Amygdala (tissue), 56 donors: ENCODE measurements at regions not wholly inside any gene's neighbourhood (a gene's known extent, or its start where the extent isn't known, plus 50 kb on each side); places are given as distances from the start of the nearest gene placed in this dataset.

Experiments used
- DNase-seq, 56 donors: peaks; one replicate each; lab custom pipeline; 2025; lab: John Stamatoyannopoulos, UW

GRCh38 chr6:85396159-85396808 lies 53.6 kb upstream of the NT5E start:
- DNase-seq, result no peak

- DNase-seq, result no peak
Observed at GRCh38 chr6:85395746-85396145, 54.1 kb upstream of the NT5E start.

DNA sequence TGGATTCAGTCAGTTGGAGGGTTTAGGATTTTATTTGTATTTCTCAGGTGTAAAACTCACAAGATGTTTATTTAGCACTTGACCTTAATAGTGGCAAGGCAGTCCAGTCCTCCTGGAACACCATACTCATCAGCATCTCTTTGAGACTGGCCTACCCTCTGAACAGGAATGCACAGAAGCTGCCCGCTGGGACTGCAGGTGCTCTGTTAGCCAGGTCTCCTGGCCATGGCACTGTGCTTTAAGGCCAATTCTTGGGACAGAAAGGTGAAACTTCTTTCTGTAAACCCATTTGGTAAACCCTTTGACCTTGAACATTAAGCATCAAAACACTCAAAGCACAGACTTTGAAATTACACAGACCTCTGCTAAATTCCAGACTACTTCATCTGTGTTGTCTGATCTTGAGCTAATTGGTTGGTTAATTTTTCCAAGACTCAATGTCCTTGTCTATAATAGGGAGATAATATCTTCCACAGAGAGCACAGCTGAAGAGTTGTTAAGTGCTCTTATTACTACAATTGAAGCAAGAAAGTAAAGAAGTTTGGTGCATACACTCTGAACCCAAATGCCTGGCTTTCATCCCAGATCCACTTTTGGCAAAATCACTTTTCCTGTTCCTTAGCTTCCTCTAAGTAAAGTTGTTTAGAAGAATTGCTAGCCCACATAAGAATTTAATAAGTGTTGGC lies 54.9 kb upstream of the NT5E start:
- peak in 1 of 56 donors; percentile 3 for DNase-seq

GRCh38 chr6:85394199-85394598 lies 55.7 kb upstream of the NT5E start:
- DNase-seq, result no peak

DNA sequence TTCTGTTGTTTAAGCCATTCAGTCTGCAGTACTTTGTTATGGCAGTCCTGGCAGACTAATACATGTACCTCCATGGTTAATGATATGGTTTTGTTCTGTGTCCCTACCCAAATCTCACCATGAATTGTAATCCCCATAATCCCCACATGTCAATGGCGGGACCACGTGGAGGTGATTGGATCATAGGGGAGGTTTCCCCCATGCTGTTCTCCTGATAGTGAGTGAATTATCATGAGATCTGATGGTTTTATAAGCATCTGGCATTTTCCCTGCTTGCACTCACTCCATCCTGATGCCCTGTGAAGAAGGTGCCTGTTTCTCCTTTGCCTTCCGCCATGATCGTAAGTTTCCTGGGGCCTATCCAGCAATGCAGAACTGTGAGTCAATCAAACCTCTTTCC lies 57.5 kb upstream of the NT5E start:
- no peak for DNase-seq

GRCh38 chr6:85390775-85391174 lies 59.1 kb upstream of the NT5E start:
- DNase-seq, result no peak

DNA sequence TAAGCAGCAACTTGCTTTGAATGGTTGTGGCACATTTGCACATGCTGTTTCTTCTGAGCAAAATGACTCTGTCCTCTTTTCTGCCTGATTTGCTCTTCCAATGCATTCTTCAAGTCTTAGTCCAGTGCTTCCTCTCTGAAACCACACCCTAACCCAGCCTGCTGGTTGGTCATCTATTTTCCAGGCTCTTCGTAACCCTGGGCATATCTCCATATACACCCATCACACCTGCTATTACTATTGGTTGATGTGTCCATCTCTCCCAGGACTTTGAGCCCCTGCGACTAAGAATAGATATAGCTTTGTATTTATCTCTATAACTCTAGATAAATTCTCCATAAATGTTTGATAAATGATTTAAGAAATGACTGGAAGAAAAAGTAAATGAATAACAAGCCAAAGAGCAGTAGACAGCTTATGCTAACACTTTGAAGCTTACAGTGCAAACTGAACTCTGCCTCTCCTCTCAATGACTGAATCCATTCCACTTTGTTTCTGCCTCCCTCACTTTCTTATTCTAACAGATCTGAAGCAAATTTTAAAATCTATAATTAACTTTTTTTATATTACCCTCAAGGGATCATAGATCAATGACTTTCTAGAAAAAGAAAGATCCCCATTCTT lies 59.7 kb upstream of the NT5E start:
- DNase-seq, result no peak

- DNase-seq, result peak in 1 of 56 donors; percentile 2
Observed at GRCh38 chr6:85389151-85389797, 60.6 kb upstream of the NT5E start.

GRCh38 chr6:85388531-85388930 lies 61.4 kb upstream of the NT5E start:
- peak in 9 of 56 donors; percentile 6 to 41 (median 23) for DNase-seq

DNA sequence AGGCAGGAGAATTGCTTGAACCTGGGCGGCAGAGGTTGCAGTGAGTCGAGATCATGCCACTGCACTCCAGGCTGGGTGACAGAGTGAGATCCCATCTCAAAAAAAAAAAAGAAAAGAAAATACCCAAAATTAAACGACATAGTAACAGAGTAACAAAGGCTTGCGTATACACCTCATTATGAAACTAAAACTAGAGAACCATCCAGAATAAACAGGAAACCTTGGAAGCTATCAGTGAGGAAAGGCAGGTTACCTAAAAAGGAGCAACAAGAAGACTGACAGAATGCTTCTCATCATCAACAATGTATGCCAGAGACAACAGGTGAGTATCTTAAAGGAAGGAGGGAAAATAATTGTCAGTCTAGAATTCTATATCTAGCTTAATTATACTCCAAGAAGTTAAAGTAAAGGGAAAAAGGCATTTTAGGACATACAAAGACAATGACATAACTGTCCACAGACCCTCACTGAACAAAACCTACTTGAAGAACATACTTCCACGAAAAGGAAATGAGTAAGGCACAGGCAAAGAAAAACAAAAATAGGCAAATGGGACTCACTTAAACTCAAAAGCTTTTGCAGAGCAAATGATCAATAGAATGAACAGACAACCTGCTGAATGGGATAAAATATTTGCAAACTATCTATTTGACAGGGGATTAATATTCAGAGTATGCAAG lies 64.1 kb upstream of the NT5E start:
- no peak for DNase-seq

DNA sequence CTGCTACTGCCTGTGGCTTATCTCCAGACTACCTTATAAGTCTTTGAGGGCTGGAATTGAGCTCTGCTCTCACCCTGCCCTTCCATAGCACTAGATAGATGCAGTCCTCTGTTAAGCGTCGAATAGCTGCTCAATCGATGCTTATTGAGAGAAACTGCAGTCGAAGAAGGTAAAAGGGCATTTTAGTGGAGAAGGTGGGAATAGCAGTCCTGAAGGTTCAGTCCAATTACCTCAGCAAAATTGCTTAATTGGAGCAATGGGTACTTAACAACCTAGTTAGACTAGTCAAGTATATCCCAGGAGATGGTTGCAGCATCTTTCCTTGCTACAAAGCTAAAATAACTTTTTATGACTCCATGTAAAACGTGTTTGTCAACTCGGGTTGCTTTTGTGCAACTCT lies 66.8 kb upstream of the NT5E start:
- no peak for DNase-seq

DNA sequence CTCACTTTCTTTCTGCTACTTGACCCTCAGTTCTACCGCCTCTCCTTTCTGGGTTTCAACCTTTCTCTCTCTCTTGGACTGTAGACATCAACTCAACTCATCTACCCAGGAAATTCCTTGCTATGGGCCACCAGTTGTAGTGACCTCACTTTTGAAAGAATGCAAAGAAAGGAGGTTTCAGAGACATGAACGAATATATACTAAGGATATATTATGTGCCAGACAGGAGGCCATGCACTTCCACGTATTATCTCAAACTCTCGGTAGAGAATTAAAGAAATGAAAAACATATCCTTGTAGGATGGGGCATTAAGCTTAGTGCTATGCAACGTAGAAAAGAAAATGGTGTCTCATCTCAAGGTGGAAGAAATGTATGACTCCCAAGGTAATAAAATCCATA lies 67.3 kb upstream of the NT5E start:
- DNase-seq, result no peak

DNA sequence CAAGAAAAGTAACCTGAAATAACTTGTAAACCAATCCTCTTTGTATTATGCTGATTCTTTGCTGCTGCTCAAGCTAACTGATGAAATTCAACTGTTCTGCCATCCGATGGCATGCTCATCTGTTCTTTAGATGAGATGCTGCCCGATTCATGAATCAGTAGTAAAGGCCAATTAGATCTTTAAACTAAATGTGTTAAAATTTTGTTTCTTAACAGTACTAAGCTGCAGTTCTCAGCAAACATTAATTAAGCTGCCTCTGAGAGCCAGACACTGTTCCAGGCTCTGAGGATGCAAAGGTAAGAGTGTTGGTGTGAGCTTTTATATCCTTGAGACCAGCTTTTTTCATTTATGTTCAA lies 77.0 kb upstream of the NT5E start:
- no peak for DNase-seq

DNA sequence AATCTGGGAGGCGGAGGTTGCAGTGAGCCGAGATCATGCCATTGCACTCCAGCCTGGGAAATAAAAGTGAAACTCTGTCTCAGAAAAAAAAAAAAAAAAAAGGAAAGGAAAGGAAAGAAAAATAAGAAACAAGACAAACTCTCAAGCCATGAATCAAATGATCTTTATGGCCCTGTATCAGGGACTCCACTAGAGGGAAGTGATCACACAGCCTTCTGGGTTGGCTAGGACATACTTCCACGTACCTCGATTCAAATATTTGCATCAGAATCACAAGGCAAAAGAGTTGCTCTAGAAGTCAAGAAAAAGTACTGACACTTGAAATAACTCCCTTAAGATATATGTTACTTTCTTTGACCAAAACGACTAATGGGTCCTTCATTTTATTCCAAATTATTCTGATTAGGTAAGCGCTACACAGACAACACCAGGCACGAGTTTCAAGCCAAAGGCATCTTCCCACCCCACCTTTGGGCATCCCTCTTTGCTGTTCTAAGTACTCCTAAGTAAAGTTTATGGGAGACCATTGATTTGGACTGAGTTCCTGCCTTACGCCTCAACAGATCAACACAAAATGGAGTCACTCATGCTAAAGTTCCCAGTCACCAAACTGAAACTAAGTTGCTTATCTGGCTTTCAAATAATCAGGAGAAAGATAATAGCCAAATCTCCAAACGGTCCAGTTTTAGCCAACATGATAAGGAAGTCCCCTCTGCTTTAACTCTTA lies 77.5 kb upstream of the NT5E start:
- no peak for DNase-seq

DNA sequence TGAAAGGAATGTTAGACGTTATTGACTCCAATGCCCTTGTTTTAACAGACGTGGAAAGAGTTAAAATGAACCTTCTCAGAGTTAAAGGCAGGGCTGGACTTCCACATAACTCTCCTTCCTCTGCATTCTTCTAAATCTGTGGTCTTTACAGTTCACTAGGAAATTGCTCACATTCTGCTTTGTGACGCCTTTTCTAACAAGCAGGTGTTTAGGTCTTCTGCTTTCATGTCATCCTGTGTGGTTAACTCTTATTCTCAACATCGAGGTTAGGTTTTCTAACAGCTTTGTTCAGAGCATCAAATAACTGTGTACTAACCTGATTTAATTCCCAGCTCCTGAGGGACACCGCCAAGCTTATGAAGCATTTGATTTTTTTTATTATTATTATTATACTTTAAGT lies 81.3 kb upstream of the NT5E start:
- no peak for DNase-seq

- DNase-seq, result no peak
Observed at GRCh38 chr6:85364344-85364743, 85.5 kb upstream of the NT5E start.

- no peak for DNase-seq
Observed at GRCh38 chr6:85363870-85364269, 86.0 kb upstream of the NT5E start.

DNA sequence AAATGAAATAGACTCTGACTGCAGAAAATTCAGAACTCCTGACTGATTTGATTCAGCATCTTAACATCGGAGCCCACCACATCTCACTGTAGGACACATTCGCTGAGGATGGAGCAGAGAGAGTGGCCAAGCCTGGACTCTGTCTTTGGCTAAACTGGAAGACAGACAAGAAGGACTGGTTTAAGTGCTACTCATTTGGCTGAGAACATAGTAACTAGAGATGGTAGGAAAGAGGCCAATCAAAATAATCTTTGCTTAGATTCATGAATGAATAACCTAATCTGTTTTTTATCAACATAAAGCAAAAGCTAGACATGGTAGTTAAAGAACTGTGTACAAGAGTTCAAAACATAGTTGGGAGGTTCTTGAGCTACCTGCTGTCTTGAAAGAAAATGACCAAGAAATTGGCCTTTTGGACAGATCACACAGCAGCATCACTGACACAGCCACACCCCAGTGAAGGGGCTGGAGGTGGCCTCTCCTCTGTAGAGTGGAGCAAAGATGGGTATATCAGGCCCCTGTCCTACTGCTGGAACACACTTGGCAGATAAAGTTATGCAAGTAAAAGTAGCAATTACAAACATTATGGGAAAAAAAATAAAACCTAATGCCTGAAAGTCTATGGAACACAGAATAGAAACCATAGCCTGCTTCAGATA lies 87.1 kb upstream of the NT5E start:
- no peak for DNase-seq

GRCh38 chr6:85361643-85362014 lies 88.3 kb upstream of the NT5E start:
- DNase-seq, result no peak
